Skin epidermis (tissue), 12 donors: ENCODE measurements at regions not wholly inside any gene's neighbourhood (a gene's known extent, or its start where the extent isn't known, plus 50 kb on each side); places are given as distances from the start of the nearest gene placed in this dataset.
"Not testable (repeated sequence)": the region's sequence is repeated elsewhere in the genome, so short reads cannot be mapped to it uniquely, and the experiment has no call there.

ENCODE experiments used
- H3K27ac ChIP-seq, 21 experiments: fragments of 200-600 bp; sonication (generic) in 11 of 21; one replicate each; pipeline ENCODE4 v1.5.0; 2020; ENCODE audit warnings: mild to moderate bottlenecking in 3 of 21, inconsistent platforms in 2 of 21, moderate library complexity in 2 of 21
- H3K4me3 ChIP-seq, 7 experiments: fragments of 200-600 bp; sonication (generic) in 2 of 7; one replicate each; pipeline ENCODE4 v1.5.0; 2020; ENCODE audit warnings: inconsistent platforms in 2 of 7, mild to moderate bottlenecking in 2 of 7, moderate library complexity in 1 of 7

GRCh38 chr3:86382556-86382955 lies 608.4 kb downstream of the VGLL3 start:
- H3K4me3 ChIP-seq: no peak overlapping the region
- no peak overlapping the region for H3K27ac ChIP-seq

GRCh38 chr3:86381247-86381646 lies 609.7 kb downstream of the VGLL3 start:
- H3K27ac ChIP-seq: no peak overlapping the region
- no peak overlapping the region for H3K4me3 ChIP-seq

GRCh38 chr3:86379280-86379679 lies 611.7 kb downstream of the VGLL3 start:
- Histone ChIP-seq H3K4me3 (no peak overlapping the region), H3K27ac (no peak overlapping the region)

GRCh38 chr3:86378829-86379228 lies 612.1 kb downstream of the VGLL3 start:
- H3K4me3 ChIP-seq: no peak overlapping the region
- no peak overlapping the region for H3K27ac ChIP-seq

- not testable (repeated sequence) for H3K4me3 ChIP-seq, H3K27ac ChIP-seq
Measured at GRCh38 chr3:86335566-86335965, 655.4 kb downstream of the VGLL3 start.

GRCh38 chr3:86333636-86334035 lies 657.3 kb downstream of the VGLL3 start:
- Histone ChIP-seq H3K4me3 (no peak overlapping the region), H3K27ac (no peak overlapping the region)

- H3K4me3 ChIP-seq: no peak overlapping the region
- H3K27ac ChIP-seq: no peak overlapping the region
Measured at GRCh38 chr3:86303935-86304334, 687.0 kb downstream of the VGLL3 start.

- Histone ChIP-seq H3K27ac (no peak overlapping the region), H3K4me3 (no peak overlapping the region)
Measured at GRCh38 chr3:86282106-86282787, 708.7 kb downstream of the VGLL3 start.

GRCh38 chr3:86269364-86270155 lies 721.4 kb downstream of the VGLL3 start:
- no peak overlapping the region for H3K4me3 ChIP-seq
- no peak overlapping the region for H3K27ac ChIP-seq

GRCh38 chr3:86257955-86258641 lies 732.9 kb downstream of the VGLL3 start:
- Histone ChIP-seq H3K4me3 (no peak overlapping the region), H3K27ac (no peak overlapping the region)

- H3K27ac ChIP-seq: no peak overlapping the region
- no peak overlapping the region for H3K4me3 ChIP-seq
Measured at GRCh38 chr3:86254480-86254879, 736.5 kb downstream of the VGLL3 start.

GRCh38 chr3:86251781-86252180 lies 739.2 kb downstream of the VGLL3 start:
- H3K27ac ChIP-seq: no peak overlapping the region
- H3K4me3 ChIP-seq: no peak overlapping the region

- Histone ChIP-seq H3K4me3 (no peak overlapping the region), H3K27ac (no peak overlapping the region)
Measured at GRCh38 chr3:86249833-86250232, 741.1 kb downstream of the VGLL3 start.

GRCh38 chr3:86245360-86245759 lies 745.6 kb downstream of the VGLL3 start:
- no peak overlapping the region for H3K27ac ChIP-seq
- no peak overlapping the region for H3K4me3 ChIP-seq

- no peak overlapping the region for H3K27ac ChIP-seq
- H3K4me3 ChIP-seq: no peak overlapping the region
Measured at GRCh38 chr3:86244905-86245304, 746.0 kb downstream of the VGLL3 start.

- no peak overlapping the region for H3K4me3 ChIP-seq
- H3K27ac ChIP-seq: no peak overlapping the region
Measured at GRCh38 chr3:86239946-86240345, 751.0 kb downstream of the VGLL3 start.

- H3K4me3 ChIP-seq: no peak overlapping the region
- H3K27ac ChIP-seq: no peak overlapping the region
Measured at GRCh38 chr3:86234506-86235254, 756.3 kb downstream of the VGLL3 start.

GRCh38 chr3:86230762-86231161 lies 760.2 kb downstream of the VGLL3 start:
- no peak overlapping the region for H3K4me3 ChIP-seq
- H3K27ac ChIP-seq: no peak overlapping the region

GRCh38 chr3:86229775-86230094 lies 761.2 kb downstream of the VGLL3 start:
- Histone ChIP-seq H3K4me3 (no peak overlapping the region), H3K27ac (no peak overlapping the region)

- no peak overlapping the region for H3K27ac ChIP-seq
- H3K4me3 ChIP-seq: no peak overlapping the region
Measured at GRCh38 chr3:86229086-86229774, 761.7 kb downstream of the VGLL3 start.
